ENCODE measurements at regions not wholly inside any gene's neighbourhood (a gene's known extent, or its start where the extent isn't known, plus 50 kb on each side); places are given as distances from the start of the nearest gene placed in this dataset.

- POLR2A ChIA-PET: no interaction called here
- no peak for DNase-seq (ENCODE audit: low read depth, low spot score)
- CTCF ChIA-PET: interaction anchor here (1.7 kb wide), 1 partner anchor 22 kb away, joined by 5 read pairs; no protein-coding TSS in a partner anchor
- TF ChIP-seq, protein P1, sequence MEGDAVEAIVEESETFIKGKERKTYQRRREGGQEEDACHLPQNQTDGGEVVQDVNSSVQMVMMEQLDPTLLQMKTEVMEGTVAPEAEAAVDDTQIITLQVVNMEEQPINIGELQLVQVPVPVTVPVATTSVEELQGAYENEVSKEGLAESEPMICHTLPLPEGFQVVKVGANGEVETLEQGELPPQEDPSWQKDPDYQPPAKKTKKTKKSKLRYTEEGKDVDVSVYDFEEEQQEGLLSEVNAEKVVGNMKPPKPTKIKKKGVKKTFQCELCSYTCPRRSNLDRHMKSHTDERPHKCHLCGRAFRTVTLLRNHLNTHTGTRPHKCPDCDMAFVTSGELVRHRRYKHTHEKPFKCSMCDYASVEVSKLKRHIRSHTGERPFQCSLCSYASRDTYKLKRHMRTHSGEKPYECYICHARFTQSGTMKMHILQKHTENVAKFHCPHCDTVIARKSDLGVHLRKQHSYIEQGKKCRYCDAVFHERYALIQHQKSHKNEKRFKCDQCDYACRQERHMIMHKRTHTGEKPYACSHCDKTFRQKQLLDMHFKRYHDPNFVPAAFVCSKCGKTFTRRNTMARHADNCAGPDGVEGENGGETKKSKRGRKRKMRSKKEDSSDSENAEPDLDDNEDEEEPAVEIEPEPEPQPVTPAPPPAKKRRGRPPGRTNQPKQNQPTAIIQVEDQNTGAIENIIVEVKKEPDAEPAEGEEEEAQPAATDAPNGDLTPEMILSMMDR (IDR thresholded peaks at IDR 0.05; ENCODE audit: insufficient read depth, low read length, missing control alignments): no peak
- H3K4me3 ChIP-seq (ENCODE audit: low read depth, low read length): no peak overlapping the region
These were observed 158.8 kb upstream of the ARL4C start for GRCh38 chr2:234655706-234656105.

- TF ChIP-seq, protein P1 (IDR thresholded peaks at IDR 0.05; ENCODE audit: insufficient read depth, low read length, missing control alignments): no peak
- POLR2A ChIA-PET: no interaction called here
- no peak overlapping the region for H3K4me3 ChIP-seq (ENCODE audit: low read depth, low read length)
- DNase-seq (ENCODE audit: low read depth, low spot score): no peak
- CTCF ChIA-PET: no interaction called here
These were observed 154.0 kb upstream of the ARL4C start for GRCh38 chr2:234650911-234651310.

GRCh38 chr2:234649951-234650350, 153.1 kb upstream of the ARL4C start:
- no peak overlapping the region for H3K4me3 ChIP-seq (ENCODE audit: low read depth, low read length)
- no peak for DNase-seq (ENCODE audit: low read depth, low spot score)
- TF ChIP-seq, protein P1 (IDR thresholded peaks at IDR 0.05; ENCODE audit: insufficient read depth, low read length, missing control alignments): no peak
- ChIA-PET CTCF (no interaction called here), POLR2A (no interaction called here)

- POLR2A ChIA-PET: no interaction called here
- no peak for DNase-seq (ENCODE audit: low read depth, low spot score)
- CTCF ChIA-PET: no interaction called here
- H3K4me3 ChIP-seq (ENCODE audit: low read depth, low read length): no peak overlapping the region
- TF ChIP-seq, protein P1 (IDR thresholded peaks at IDR 0.05; ENCODE audit: insufficient read depth, low read length, missing control alignments): no peak
These were observed 146.5 kb upstream of the ARL4C start for GRCh38 chr2:234643407-234643806.

- CTCF ChIA-PET: interaction anchor here (1.5 kb wide), 1 partner anchor 16 kb away, joined by 3 read pairs; no protein-coding TSS in a partner anchor
- POLR2A ChIA-PET: no interaction called here
- DNase-seq (ENCODE audit: low read depth, low spot score): no peak
- H3K4me3 ChIP-seq (ENCODE audit: low read depth, low read length): no peak overlapping the region
- TF ChIP-seq, protein P1 (IDR thresholded peaks at IDR 0.05; ENCODE audit: insufficient read depth, low read length, missing control alignments): no peak
These were observed 144.2 kb upstream of the ARL4C start for GRCh38 chr2:234641086-234641485.

GRCh38 chr2:234640657-234641056, 143.8 kb upstream of the ARL4C start:
- ChIA-PET POLR2A (no interaction called here), CTCF (interaction anchor here (1.5 kb wide), 1 partner anchor 15 kb away, joined by 3 read pairs; no protein-coding TSS in a partner anchor)

More at GRCh38 chr2:234640657-234641056, 143.8 kb upstream of the ARL4C start:
- no peak overlapping the region for H3K4me3 ChIP-seq (ENCODE audit: low read depth, low read length)
- TF ChIP-seq, protein P1 (IDR thresholded peaks at IDR 0.05; ENCODE audit: insufficient read depth, low read length, missing control alignments): no peak
- no peak for DNase-seq (ENCODE audit: low read depth, low spot score)
